GM18861 (cell line): ENCODE measurements at regions not wholly inside any gene's neighbourhood (a gene's known extent, or its start where the extent isn't known, plus 50 kb on each side); places are given as distances from the start of the nearest gene placed in this dataset.
"Not testable (repeated sequence)": the region's sequence is repeated elsewhere in the genome, so short reads cannot be mapped to it uniquely, and the experiment has no call there.

Source experiments
- ATAC-seq: cut with Tn5 transposase; IDR thresholded peaks from one replicate; pipeline ENCODE4 v1.9.1; 2021; ENCODE audit not compliant: unreplicated experiment

DNA sequence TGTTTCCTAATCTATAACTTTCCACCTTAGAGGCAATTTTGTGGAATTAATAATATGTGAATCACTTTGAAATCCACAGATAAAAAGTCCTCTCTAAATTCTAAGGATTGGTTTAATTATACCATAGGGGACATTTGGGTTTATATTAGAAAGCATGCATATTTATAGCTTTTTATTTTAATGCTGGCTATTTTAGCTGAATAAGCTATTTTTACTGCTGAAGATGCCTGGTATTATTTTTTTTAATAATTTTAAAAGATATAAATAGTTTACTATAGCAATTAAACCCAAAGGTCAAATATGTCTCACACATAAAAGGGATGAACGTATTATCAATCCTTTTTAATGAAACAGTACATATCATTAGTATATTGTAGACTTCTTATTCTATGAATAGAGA, 415.4 kb downstream of the MAGEB5 start:
- no peak for ATAC-seq

DNA sequence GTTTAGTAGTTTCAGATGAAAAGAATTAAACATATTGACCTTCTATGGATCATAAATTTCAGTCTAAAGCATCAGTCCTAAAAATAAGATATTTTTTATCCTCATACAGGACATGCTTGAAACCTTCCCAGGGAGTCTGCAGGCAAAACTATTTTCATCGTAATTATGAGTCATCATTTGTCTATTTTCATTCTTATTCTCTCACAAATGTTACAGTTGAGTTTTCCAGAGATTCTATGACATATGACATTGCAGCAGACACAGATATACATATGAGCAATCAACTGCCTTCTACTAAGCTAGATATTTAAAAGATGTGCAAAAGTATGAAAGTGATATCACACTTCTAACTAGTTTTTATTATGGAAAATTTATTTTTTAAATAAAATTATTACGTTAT, 398.0 kb downstream of the MAGEB5 start:
- ATAC-seq, result no peak

DNA sequence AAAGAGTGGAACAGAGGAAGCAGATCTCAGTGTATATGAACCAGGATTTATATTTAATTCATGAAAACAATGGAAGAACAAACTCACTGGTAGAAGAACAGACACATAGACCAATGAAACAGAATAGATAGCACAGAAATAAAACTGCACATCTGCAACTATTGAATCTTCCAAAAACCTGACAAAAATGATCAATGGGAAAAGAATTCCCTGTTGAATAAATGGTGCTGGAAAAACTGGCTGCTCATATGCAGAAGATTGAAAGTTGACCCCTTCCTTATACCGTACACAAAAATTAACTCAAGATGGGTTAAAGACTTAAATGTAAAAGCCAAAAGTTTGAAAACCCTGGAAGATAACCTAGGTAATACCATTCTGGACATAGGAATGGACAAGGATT, 391.0 kb downstream of the MAGEB5 start:
- ATAC-seq, result no peak

DNA sequence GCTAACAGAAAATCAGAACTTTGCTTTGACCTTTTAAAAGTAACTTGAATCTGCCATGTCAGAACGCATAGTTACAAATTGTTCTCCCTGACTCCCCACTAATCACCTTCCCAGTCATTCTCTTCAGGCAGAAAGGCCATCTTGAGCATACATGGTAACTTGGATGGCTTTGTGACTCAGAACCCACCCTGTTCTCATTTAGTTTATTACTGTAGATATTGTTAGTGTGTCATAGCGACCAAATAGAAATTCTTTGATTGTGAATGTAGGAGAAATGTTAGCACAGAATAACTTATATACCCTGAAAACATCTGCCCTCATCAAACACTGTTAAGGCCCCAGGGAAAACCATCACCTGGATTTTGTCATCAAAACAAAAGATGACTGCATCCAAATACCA, 382.0 kb downstream of the MAGEB5 start:
- ATAC-seq, result no peak

DNA sequence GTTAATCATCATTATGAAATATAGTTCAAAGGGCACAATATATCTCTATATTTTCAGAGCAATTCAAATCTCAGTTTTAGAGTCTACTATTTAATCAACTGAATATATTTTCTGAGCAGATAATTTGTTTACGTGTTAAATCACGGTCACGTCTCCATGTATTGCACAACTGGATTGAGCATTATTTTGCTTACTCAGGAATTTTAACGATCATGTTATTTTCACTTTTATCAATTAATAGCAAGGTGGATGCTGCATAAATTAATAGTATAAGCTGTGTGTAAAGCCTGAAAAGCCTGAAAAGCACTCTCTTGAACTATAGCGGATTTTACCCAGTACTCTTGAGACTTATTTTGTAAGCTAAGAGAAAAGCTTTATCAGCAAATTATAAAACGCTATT, 374.9 kb downstream of the MAGEB5 start:
- no peak for ATAC-seq

DNA sequence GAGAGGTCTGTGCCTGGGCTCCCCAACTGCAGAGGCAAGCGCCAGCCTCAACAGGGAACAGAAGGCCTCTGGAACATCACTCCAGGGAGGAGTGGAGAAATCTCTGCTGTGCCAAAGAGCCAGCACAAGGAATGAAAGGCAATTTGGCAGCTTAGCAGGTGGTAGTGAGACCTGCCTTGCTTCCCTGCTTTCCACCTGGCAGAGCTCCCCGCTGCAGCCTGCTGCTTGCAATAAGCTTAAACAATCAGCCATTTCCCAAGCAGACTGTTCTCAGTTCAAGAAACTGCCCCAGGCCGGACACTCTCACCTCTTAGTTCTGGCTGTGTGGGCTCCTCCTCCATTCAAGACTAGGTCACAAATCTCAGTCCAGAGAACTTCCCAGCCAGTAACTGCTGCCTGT, 370.6 kb downstream of the MAGEB5 start:
- no peak for ATAC-seq

DNA sequence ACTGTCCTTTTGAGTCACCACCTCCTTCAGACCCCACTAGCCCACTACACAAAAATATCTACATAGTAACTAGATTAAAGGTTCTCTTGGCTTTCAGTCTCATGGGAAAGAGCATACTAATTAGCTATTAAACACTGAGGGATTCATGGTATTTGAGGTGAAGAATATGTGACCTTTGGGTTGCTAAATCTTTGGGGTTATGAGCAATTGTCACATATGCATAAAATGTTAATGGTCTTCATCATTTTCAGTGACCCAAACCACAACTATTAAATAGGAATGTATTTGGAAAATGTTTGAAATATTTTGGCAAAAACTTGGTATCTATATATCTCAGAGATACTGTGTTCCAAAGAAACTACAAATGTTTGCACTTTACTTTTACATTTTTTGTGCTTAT, 365.1 kb downstream of the MAGEB5 start:
- ATAC-seq, result no peak

DNA sequence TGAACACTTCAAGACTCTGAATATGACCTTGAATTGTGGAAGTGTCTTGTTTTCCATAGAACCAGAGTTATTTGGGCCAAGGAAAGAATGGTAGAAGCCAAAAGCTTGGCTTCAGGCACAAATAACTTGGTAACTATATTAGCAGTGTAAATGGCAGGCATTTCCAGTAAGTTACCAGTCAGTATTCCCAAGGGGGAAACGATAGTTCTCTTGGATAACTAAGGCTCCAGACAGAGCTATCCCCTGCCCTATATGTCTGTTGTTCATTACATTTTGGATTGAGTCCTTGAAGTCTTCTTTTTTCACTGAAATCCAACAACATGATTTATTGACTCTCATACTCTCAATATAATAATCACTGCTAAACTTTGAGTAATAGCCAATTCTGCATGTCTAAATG, 364.1 kb downstream of the MAGEB5 start:
- no peak for ATAC-seq

DNA sequence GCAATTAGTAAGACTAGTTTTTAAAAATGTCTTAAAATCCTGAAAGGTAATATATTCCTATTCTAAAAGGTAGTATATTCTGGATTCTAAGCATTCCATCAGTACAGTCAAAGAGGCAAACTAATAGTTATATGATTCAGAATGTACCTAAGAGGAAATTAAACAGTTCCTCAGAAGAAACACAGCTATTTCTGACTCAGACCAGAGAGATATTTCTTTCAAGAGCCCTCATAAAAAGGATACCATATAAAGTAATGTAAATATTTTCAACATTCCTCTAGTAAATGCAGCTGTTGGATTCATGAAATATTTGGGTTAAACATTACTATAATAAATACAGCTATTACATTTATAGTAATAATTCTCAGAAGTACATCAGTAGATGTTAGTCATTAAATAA, 358.3 kb downstream of the MAGEB5 start:
- ATAC-seq, result no peak

DNA sequence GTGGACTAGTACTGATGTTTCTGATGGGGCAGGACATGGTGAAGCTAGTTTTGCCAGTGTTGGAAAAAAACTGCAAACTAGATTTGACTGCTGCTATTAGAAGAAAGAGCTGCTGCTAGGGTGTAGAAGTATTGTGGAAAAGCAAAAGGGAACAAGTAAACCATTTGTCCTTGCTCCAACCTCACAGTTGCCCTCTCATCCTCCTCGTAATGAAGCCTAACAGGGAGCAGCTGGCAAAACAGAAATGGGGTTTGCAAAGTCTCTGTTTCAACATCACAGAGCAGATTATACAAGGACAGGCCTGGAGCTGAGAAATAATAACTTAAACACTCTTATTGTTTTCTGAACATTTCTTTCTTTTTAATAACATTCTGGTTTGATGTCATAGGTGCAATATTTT, 346.2 kb downstream of the MAGEB5 start:
- no peak for ATAC-seq

DNA sequence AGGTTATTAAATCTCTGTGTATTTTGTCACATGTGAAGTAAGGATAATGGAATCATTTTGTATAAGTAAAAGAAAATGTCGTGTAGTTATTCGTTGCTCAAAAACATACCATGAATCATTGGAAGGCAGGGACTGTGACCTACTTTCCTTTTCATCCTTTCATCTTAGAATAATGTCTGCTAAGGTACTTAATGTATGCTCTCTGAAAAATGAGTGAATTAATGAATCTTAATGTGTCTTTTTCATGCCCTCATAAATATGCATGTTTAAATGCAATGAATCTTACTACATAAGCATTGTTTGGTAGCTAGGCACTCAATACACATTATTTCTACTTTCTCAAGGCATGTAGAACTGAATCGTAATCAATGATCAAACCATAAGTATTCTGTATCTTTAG, 343.9 kb downstream of the MAGEB5 start:
- no peak for ATAC-seq

DNA sequence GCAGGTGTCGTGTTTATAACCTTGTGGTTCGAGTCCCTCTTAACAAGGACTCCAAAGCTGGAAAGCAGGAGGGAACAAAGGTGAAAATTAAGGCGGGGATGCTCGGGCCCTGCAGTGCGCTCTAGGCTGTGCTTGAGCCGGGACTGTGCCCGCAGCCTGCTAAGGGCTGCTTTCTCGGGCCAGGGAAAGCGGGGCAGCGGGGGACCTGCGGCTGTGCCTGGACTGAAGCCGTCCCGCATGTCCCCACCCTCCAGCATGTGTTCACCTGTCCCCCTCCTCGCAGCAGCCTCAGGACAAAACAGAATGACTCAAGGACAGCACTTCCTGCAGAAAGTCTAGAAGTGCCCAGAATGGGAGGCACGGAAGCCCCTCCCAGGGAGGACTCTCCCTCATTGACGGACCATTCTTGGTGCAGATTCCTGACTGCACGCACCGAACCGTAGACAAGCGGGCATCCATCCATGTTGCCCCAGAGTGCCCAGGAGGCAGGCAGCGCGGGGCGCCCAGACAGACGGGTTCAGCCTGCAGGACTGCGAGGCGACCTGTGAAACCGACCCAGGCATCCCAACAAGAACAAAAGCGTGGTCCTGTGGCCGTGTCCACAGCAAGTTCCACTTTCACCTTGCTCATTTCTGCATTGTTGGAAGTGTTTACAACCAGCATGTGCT, 342.9 kb downstream of the MAGEB5 start:
- no peak for ATAC-seq

DNA sequence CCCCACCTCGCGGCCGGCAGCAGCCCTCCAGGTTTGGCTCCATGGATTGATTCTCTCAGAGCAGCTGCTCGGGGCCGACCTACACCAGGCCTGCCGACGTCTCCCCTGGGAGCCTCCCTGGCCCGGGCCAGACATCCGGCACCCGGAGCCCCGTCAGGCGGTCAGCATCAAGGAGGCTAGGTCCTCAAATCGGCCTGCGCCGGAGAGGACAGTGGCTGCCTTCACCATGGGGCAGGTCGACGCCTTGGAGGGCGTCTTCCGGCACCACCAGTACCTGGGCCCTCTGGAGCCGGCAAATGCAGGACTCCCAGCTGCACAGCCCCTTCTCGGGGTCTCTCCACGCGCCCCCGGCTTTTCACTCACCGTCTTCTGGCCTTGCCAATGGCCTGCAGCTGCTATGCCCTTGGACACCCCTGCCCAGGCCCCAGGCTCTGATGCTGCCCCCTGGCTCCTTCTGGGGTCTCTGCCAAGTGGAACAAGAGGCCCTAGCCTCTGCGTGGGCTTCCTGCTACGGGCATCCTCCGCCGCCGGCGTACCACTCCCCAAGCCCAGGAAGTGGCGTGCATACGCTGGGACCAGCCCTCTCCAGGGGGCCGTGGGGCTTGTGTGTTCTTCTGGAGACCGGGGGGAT, 341.8 kb downstream of the MAGEB5 start:
- no peak for ATAC-seq

DNA sequence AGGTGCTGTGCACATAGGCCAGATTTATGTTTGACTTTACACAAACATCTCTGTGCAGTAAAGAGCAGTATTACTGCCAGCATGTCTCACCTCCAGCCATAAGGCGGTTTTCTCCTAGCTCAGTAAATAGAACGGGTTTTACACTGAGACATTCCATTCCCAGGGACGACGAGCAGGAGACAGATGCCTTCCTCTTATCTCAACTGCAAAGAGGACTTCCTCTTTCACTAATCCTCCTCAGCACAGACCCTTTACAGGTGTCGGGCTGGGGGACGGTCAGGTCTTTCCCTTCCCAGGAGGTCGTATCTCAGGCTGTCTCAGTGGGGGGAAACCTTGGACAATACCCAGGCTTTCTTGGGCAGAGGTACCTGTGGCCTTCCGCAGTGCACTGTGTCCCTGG, 309.8 kb downstream of the MAGEB5 start:
- not testable (repeated sequence) for ATAC-seq

DNA sequence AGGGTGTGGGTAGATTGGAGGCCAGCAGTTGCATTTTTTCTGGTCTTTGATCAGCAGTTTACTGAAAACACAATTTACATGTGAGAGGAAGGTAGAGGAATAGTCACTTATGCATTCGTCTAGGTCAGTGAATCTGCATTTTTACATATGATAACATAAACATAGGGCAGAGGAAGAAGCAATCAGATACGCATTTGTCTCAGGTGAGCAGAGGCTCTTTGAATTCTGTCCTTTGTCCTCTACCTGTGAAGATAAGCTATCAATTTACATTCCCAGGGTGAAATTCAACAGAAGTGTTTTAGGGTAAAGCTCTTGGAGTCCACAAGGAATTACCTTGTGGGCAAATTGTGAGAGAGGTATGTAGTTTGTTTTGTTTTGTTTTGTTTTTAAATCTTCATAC, 306.5 kb downstream of the MAGEB5 start:
- ATAC-seq, result no peak

DNA sequence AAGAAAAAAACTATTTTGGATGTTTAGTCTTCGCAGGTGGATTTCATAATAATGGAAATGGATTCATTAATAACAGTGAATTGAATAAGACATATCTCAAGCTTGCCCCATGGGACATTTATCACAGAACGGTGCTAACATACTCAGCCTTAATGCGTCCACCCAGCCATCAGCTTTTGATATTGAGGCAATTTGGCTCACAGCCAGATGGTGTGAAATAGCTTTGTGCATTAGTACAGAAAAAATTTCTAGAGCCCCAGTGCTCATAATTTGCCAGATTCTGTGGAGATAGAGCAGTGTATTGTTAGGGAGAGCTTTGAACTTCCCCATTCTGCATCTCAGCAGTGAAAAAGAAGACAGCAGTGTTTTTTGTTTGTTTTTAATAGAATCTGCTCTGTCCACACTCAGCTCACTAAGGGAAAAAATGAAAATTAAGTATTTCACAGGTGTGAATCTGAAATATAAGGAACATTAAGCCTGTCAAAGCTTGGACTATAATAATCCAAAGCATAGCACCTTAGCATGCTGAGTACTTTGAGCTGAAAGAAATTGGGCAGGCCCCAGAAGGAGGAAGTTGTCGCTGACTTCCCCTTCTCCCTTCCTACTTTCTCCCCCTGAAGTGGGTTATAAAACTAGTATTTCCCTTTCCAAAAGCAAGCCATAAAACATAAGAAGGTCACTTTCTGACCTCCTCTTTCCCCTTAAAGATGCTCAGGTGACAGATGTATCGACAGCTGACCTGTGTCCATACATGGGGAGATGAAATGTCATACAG, 295.8 kb downstream of the MAGEB5 start:
- ATAC-seq, result no peak

DNA sequence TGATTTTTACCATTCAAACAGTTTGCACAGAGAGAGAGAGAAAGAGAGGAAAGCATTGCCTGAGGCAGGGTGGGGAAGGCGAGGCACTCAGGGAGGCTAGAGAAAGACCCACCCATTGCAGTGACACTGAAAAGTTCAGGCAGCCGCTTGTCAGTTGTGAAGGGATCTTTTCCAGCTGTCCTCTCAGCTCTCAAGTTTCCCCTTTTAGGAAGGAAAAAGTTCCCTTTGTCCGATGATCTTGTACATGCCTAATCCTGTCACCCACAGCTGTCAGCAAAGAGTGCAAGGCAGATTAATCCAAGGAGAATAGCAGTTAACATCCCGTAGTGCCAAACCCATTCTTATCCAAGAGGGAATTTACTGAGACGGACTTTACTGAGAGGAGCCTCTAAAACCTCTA, 255.0 kb downstream of the MAGEB5 start:
- ATAC-seq, result no peak

DNA sequence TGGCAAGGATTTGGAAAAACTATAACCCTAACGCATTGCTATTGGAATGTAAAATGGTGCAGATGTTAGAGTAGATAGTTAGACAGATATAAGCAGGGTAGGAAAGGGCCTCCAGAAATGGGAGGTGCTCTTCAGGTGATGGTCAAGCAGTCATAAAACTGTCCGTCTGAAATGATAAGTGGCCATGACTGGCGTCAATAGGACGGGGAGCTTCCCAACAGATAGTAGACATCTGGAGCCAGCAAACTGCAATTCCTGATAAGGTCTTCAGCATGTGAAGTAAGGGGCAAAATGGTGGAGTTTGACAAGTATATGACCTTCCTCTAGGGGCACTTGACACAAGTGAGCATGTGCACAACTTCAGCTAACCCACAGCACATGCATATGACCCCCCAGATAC, 250.4 kb downstream of the MAGEB5 start:
- no peak for ATAC-seq

DNA sequence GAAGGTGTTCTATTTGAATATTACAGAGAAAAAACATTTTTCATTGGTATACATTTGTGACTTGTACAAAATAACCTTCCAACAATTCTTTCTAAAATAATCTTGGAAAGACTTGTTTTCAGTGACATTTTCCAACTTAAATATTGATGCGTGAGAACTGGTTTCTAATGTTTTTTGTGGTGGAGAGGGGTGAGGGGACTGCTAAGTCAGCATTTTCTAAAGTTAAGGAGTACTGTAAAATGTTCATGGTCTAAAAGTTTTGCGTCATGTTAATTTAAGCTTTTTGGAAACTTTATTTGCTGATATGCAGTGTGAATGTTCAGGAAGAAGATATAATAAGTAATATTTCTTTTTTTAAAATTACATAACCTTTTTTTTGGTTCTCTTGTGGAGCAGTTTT, 229.3 kb downstream of the MAGEB5 start:
- no peak for ATAC-seq

DNA sequence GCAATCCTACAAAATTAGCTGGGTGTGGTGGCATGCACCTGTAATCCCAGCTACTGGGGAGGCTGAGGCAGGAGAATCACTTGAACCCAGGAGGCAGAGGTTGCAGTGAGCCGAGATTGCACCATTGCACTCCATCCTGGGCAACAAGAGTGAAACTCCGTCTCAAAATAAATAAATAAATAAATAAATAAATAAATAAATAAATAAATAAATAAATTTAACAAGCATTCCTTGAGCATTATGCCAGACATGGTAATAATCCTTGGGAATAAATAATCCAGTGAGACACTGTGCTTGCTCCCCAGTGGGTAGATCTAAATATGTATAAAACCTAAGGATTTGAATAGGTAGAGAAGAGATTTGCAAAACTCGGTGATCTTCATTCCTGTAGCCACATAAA, 228.4 kb downstream of the MAGEB5 start:
- ATAC-seq, result not testable (repeated sequence)

DNA sequence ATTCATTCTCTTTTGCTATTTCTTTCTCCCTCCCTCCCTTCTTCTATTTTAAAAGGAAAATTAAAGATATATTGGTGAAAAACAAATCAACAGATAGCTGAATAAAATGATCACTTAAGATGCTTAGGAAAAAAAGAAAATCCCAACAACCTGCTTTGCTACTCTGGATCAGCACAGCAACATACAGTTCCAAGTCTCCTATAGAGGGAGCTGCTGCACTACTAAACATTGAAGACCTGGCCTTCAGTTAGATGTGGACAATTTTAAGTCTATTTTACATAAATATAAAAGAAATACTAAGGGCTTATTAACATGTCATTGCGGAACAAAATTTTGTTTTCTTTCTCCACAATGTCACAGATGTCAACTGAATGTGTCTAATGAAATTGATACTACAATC, 226.4 kb downstream of the MAGEB5 start:
- no peak for ATAC-seq

DNA sequence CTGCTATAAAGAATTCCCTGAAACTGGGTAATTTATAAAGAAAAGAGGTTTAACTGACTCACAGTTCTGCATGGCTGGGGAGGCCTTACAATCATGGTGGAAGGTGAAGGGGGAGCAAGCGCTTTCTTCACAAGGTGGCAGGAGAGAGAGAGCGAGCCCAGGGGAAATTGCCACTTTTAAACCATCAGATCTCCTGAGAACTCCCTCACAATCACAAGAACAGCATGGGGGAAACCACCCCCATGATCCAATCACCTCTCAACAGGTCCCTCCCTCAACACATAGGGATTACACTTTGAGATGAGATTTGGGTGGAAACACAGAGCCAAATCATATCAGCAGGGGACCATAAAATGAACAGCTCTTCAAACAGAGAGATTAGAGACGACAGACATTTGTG, 198.6 kb downstream of the MAGEB5 start:
- no peak for ATAC-seq
